A549 (cell line): ENCODE measurements at regions not wholly inside any gene's neighbourhood (a gene's known extent, or its start where the extent isn't known, plus 50 kb on each side); places are given as distances from the start of the nearest gene placed in this dataset.

Source experiments
- ATAC-seq, 2 experiments: fragments of 200-7000 bp in 1 of 2; fragments of >200 bp in 1 of 2; cut with Nextera tagmentation in 1 of 2; cut with Tn5 transposase in 1 of 2; 3 replicates each; pipeline versions ENCODE4 v1.8.0 to v1.9.1; 2018 to 2020; ENCODE audit warnings: mild to moderate bottlenecking in 1 of 2, moderate library complexity in 1 of 2
- CTCF ChIA-PET: fragments of 300-600 bp; sonication (Branson Sonifier 250); formaldehyde crosslinking; extraction: SDS; loops from one replicate; lab custom pipeline; 2021; ENCODE audit warnings: antibody characterized with exemption, inconsistent platforms; lab: Yijun Ruan, JAX
- POLR2A ChIA-PET: fragments of 350-600 bp; formaldehyde crosslinking; extraction: SDS; loops from one replicate; lab custom pipeline; 2021; ENCODE audit warnings: antibody characterized with exemption, inconsistent platforms; lab: Yijun Ruan, JAX
- DNase-seq, 2 experiments: peaks; one replicate each; pipeline versions ENCODE4 v3.0.0 to v3.0.0-alpha.2; 2011 to 2016; ENCODE audit warnings: low read depth in 1 of 2, low spot score in 1 of 2
- FAIRE-seq: peaks from 2 replicates; lab custom pipeline; 2011; peaks lifted over from hg19 to GRCh38; lab: Jason Lieb, UNC
- H3K27ac ChIP-seq, 2 experiments: fragments of >200 bp; sonication (Bioruptor Twin); formaldehyde crosslinking; 3 replicates each; pipeline ENCODE4 v1.5.1; 2016 to 2017
- H3K4me1 ChIP-seq: fragments of >200 bp; sonication (Bioruptor Twin); formaldehyde crosslinking; 3 replicates; pipeline ENCODE4 v1.6.1; 2016
- H3K4me2 ChIP-seq: fragments of >200 bp; sonication (Bioruptor Twin); formaldehyde crosslinking; 3 replicates; pipeline ENCODE4 v1.6.1; 2016
- H3K4me3 ChIP-seq: fragments of >200 bp; sonication (Bioruptor Twin); formaldehyde crosslinking; 3 replicates; pipeline ENCODE4 v1.5.1; 2016
- H3K9me3 ChIP-seq: fragments of >200 bp; sonication (Bioruptor Twin); formaldehyde crosslinking; 3 replicates; pipeline ENCODE4 v1.6.1; 2016
- CBX8 ChIP-seq: fragments of 200-600 bp; sonication (generic); IDR thresholded peaks from 2 replicates; pipeline ENCODE4 v1.6.1; 2016
- FOSL2 ChIP-seq, 2 experiments: fragments of 450-650 bp in 1 of 2; fragments of >200 bp in 1 of 2; sonication (Bioruptor Twin) in 1 of 2; formaldehyde crosslinking; IDR thresholded peaks; 2 replicates each; pipeline versions ENCODE4 v1.5.0 to v1.6.1; 2016 to 2020; ENCODE audit warnings: mild to moderate bottlenecking in 1 of 2, moderate library complexity in 1 of 2
- HDAC2 ChIP-seq: fragments of 200-600 bp; sonication (generic); IDR thresholded peaks from 2 replicates; pipeline ENCODE4 v1.6.1; 2016
- HOXB5 ChIP-seq: fragments of 250-450 bp; sonication (Bioruptor Pico); IDR thresholded peaks from 2 replicates; pipeline ENCODE4 v1.5.0; 2020; ENCODE audit warnings: mild to moderate bottlenecking, moderate library complexity
- JUN ChIP-seq, 2 experiments: fragments of >200 bp; sonication (Bioruptor Twin); formaldehyde crosslinking; IDR thresholded peaks; 2 replicates in 1 of 2; 3 replicates in 1 of 2; pipeline ENCODE4 v1.6.1; 2016 to 2017
- KDM5A ChIP-seq: fragments of 200-600 bp; sonication (generic); IDR thresholded peaks from 2 replicates; pipeline ENCODE4 v1.6.1; 2016; ENCODE audit warnings: antibody characterized with exemption, mild to moderate bottlenecking
- MAFK ChIP-seq: fragments of 450-650 bp; IDR thresholded peaks from 2 replicates; pipeline ENCODE4 v1.6.1; 2014; ENCODE audit not compliant: partially characterized antibody
- MYC ChIP-seq: IDR thresholded peaks from 2 replicates; pipeline ENCODE4 v1.6.1; 2012; ENCODE audit warnings: mild to moderate bottlenecking, inconsistent platforms, low read length, improper control_type of control experiment, borderline replicate concordance
- POLR2A ChIP-seq: IDR thresholded peaks from 2 replicates; pipeline ENCODE4 v1.6.1; 2012; ENCODE audit warnings: mild to moderate bottlenecking, low read length
- RAD21 ChIP-seq, 2 experiments: fragments of >200 bp in 1 of 2; sonication (Bioruptor Twin) in 1 of 2; formaldehyde crosslinking in 1 of 2; IDR thresholded peaks in 1 of 2; conservative IDR thresholded peaks in 1 of 2; 2 replicates in 1 of 2; 3 replicates in 1 of 2; pipeline ENCODE4 v1.6.1; 2012 to 2018; ENCODE audit warnings: inconsistent platforms in 1 of 2
- RARB ChIP-seq: fragments of 250-450 bp; sonication (Bioruptor Pico); IDR thresholded peaks from 2 replicates; pipeline ENCODE4 v1.8.0; 2021; ENCODE audit warnings: mild to moderate bottlenecking, moderate library complexity
- ZC3H11A ChIP-seq: fragments of 450-650 bp; IDR thresholded peaks from 2 replicates; pipeline ENCODE4 v1.6.1; 2014; ENCODE audit warnings: antibody characterized with exemption, mild to moderate bottlenecking
- ZFP36 ChIP-seq: fragments of 450-650 bp; IDR thresholded peaks from 2 replicates; pipeline ENCODE4 v1.6.1; 2014; ENCODE audit warnings: borderline replicate concordance; ENCODE audit not compliant: partially characterized antibody
- ZNF302 ChIP-seq: fragments of 250-450 bp; sonication (Bioruptor Pico); IDR thresholded peaks from 2 replicates; pipeline ENCODE4 v1.9.0; 2021; ENCODE audit warnings: inconsistent platforms, mild to moderate bottlenecking, moderate library complexity
- ZSCAN20 ChIP-seq: fragments of 250-450 bp; sonication (Bioruptor Pico); IDR thresholded peaks from 2 replicates; pipeline ENCODE4 v1.8.0; 2022; ENCODE audit warnings: mild to moderate bottlenecking, moderate library complexity
- WGBS: methylation state at CpG from one replicate; pipeline ENCODE4 v1.1.6; 2017; ENCODE audit errors: missing lambda C conversion rate; 5-methylcytosine and 5-hydroxymethylcytosine counted together
- TF ChIP-seq, protein P1 (sequence below): fragments of >200 bp; sonication (Bioruptor Twin); formaldehyde crosslinking; IDR thresholded peaks from 3 replicates; pipeline ENCODE4 v1.6.1; 2016
- TF ChIP-seq, protein P2 (sequence below): fragments of 150-350 bp; IDR thresholded peaks from 2 replicates; pipeline ENCODE4 v1.6.1; 2014; ENCODE audit warnings: low read depth, mild to moderate bottlenecking, low read length
- TF ChIP-seq, protein P3 (sequence below): fragments of 200-600 bp; sonication (generic); IDR thresholded peaks from 2 replicates; pipeline ENCODE4 v1.6.1; 2016; ENCODE audit warnings: antibody characterized with exemption, mild to moderate bottlenecking, moderate library complexity

DNA sequence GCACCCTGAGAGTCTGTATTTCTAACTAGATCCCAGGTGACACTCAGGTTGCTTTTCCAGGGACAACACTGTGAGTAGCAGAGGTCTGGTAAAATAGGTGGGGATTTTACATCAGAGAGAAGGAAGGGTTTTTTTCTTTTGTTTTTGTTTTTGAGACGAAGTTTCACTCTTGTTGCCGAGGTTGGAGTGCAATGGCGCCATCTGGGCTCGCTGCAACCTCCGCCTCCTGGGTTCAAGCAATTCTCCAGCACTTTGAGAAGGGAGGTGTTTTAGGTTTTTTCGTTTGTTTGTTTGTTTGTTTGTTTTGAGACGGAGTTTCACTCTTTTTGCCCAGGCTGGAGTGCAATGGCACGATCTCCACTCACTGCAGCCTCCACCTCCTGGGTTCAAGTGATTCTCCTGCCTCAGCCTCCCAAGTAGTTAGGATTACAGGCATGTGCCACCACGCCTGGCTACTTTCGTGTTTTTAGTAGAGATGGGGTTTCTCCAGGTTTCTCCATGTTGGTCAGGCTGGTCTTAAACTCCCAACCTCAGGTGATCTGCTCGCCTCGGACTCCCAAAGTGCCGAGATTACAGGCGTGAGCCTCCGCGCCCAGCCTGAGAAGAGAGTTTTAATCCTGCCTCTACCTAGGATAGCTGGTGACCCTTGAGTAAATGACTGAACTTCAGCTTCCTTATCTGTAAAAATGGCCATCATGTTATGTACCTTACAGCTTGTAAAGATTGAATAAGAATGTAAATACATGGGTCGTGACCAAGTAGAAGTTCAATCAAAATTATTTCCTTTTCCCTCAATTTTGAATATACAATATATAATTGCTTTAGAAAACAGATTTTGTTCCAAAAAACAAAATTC is 95.9 kb upstream of the FNDC3B start:
- 73% methylated on average over 17 of the region's 17 CpGs for WGBS
- ChIA-PET CTCF (no interaction called here), POLR2A (no interaction called here)
- TF ChIP-seq CBX8 (no peak), RAD21 (conservative IDR thresholded peaks at IDR 0.05 in 1 of 2, IDR thresholded peaks at IDR 0.05 in 1 of 2) (peak; percentile 18 to 34; a peak in 3 of 5 replicates)
- peak in 1 of 2 experiments; percentile 49; a peak in 2 of 6 replicates for ATAC-seq
- peaks cover 42% of the 10 kb centered on the region for H3K4me1 ChIP-seq
- H3K27ac ChIP-seq, result peak overlapping the region; percentile 16 to 60; a peak in 4 of 6 replicates
- no peak overlapping the region for H3K4me3 ChIP-seq
- H3K4me2 ChIP-seq, result peak overlapping the region; percentile 67
- DNase-seq, result no peak
- no peaks in the 10 kb centered on the region for H3K9me3 ChIP-seq
- FAIRE-seq, result no peak

DNA sequence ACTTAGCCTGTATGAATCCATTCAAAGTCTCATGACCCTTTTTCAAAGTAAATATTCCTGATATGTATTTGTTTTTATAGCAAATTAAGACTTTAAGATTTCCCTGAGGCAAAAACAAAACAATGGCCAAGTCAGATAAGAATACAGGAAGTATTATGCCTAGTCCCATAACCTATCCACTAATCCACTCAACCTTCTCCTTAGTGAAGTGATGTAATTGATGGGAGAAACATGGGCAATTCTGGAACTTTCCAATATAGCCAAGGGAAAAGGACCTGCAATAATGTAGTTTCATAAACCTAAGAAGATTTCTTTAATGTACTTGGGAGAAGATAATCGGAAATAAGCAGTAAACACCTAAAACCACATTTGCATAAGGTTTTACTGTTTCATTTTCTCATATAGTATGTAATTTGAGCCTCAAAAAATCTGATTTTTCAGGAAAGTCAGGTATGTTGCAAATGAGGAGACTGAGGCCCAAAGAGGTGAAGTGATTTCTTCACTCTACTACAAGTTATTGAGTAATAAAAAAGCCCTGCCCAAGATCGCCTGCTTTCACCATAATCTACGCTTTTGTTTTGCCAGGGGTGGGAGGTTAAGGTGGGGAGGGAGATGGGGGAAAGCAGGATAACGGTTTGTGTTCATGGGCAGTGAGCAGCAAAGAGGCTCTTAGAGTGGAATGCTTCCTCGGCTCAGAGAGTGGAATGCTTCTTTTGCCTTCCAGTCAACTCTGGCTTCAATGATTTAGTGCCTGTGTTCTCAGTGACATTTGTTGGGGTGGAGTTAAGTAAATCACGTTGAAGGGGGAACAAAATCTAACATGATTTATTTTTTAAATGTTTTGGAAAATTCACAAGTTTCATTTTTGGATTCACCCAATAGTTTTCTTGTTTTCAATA is 95.0 kb upstream of the FNDC3B start:
- ChIA-PET POLR2A (no interaction called here), CTCF (no interaction called here)
- peak overlapping the region; percentile 57 to 68 for H3K27ac ChIP-seq
- peak overlapping the region; percentile 67 for H3K4me2 ChIP-seq
- no peaks in the 10 kb centered on the region for H3K9me3 ChIP-seq
- 25% methylated on average over 6 of the region's 6 CpGs for WGBS
- no peak for FAIRE-seq
- no peak overlapping the region for H3K4me3 ChIP-seq
- peaks cover 44% of the 10 kb centered on the region for H3K4me1 ChIP-seq
- no peak for DNase-seq
- no peak for TF ChIP-seq ZSCAN20 (CRISPR knock-in tag)
- TF ChIP-seq FOSL2 (IDR thresholded peaks at IDR 0.05), result no peak
- no peak for TF ChIP-seq FOSL2 (CRISPR knock-in tag; IDR thresholded peaks at IDR 0.05)
- TF ChIP-seq KDM5A, result no peak
- TF ChIP-seq JUN (IDR thresholded peaks at IDR 0.05), result no peak
- TF ChIP-seq ZFP36, result no peak
- TF ChIP-seq, protein P1, sequence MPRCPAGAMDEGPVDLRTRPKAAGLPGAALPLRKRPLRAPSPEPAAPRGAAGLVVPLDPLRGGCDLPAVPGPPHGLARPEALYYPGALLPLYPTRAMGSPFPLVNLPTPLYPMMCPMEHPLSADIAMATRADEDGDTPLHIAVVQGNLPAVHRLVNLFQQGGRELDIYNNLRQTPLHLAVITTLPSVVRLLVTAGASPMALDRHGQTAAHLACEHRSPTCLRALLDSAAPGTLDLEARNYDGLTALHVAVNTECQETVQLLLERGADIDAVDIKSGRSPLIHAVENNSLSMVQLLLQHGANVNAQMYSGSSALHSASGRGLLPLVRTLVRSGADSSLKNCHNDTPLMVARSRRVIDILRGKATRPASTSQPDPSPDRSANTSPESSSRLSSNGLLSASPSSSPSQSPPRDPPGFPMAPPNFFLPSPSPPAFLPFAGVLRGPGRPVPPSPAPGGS, result no peak
- no peak for TF ChIP-seq POLR2A
- TF ChIP-seq ZC3H11A, result no peak
- no peak for TF ChIP-seq HDAC2
- no peak for TF ChIP-seq ZNF302 (CRISPR knock-in tag)
- TF ChIP-seq MYC, result no peak
- TF ChIP-seq MAFK, result no peak
- no peak for TF ChIP-seq RARB (CRISPR knock-in tag)
- TF ChIP-seq RAD21 (conservative IDR thresholded peaks at IDR 0.05 in 1 of 2, IDR thresholded peaks at IDR 0.05 in 1 of 2), result no peak
- TF ChIP-seq HOXB5 (CRISPR knock-in tag), result no peak
- TF ChIP-seq, protein P2, sequence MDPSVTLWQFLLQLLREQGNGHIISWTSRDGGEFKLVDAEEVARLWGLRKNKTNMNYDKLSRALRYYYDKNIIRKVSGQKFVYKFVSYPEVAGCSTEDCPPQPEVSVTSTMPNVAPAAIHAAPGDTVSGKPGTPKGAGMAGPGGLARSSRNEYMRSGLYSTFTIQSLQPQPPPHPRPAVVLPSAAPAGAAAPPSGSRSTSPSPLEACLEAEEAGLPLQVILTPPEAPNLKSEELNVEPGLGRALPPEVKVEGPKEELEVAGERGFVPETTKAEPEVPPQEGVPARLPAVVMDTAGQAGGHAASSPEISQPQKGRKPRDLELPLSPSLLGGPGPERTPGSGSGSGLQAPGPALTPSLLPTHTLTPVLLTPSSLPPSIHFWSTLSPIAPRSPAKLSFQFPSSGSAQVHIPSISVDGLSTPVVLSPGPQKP, result no peak
- TF ChIP-seq, protein P3, sequence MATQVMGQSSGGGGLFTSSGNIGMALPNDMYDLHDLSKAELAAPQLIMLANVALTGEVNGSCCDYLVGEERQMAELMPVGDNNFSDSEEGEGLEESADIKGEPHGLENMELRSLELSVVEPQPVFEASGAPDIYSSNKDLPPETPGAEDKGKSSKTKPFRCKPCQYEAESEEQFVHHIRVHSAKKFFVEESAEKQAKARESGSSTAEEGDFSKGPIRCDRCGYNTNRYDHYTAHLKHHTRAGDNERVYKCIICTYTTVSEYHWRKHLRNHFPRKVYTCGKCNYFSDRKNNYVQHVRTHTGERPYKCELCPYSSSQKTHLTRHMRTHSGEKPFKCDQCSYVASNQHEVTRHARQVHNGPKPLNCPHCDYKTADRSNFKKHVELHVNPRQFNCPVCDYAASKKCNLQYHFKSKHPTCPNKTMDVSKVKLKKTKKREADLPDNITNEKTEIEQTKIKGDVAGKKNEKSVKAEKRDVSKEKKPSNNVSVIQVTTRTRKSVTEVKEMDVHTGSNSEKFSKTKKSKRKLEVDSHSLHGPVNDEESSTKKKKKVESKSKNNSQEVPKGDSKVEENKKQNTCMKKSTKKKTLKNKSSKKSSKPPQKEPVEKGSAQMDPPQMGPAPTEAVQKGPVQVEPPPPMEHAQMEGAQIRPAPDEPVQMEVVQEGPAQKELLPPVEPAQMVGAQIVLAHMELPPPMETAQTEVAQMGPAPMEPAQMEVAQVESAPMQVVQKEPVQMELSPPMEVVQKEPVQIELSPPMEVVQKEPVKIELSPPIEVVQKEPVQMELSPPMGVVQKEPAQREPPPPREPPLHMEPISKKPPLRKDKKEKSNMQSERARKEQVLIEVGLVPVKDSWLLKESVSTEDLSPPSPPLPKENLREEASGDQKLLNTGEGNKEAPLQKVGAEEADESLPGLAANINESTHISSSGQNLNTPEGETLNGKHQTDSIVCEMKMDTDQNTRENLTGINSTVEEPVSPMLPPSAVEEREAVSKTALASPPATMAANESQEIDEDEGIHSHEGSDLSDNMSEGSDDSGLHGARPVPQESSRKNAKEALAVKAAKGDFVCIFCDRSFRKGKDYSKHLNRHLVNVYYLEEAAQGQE, result no peak
- ATAC-seq, result peak in 1 of 2 experiments; percentile 68; a peak in 3 of 6 replicates
